ENCODE measurements at regions not wholly inside any gene's neighbourhood (a gene's known extent, or its start where the extent isn't known, plus 50 kb on each side); places are given as distances from the start of the nearest gene placed in this dataset.

DNA sequence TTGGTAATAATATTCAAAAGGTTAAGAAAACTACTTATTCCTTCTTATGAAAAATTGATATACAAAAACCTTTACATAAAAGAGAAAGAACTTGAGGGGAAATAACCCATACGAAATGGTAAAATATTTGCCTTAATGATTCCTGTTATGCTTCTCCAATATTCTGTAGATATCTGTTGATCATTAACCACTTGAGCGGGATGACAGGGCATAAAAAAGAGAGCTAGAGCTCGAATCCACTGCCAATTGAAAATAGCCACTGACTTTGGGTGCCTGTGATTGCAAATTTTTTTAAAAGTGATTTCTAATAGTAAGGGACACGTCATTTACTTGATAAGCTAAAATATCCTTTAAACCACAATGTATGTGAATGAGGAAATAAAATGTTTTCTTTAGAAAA is 188.1 kb downstream of the MOXD1 start:
- Histone ChIP-seq H3K27ac (no peak overlapping the region), H3K27me3 (no peaks in the 10 kb centered on the region), H3K4me1 (peaks cover 0 to 2% of the 10 kb centered on the region in 2 donors), H3K36me3 (no peaks in the 10 kb centered on the region), H3K9me3 (no peaks in the 10 kb centered on the region), H3K4me3 (no peak overlapping the region)
- intact Hi-C loops (cut with DNase I) = no loop called here
- DNase-seq (ENCODE audit: low spot score in 2 of 2) = no peak
- TF ChIP-seq, protein P1, sequence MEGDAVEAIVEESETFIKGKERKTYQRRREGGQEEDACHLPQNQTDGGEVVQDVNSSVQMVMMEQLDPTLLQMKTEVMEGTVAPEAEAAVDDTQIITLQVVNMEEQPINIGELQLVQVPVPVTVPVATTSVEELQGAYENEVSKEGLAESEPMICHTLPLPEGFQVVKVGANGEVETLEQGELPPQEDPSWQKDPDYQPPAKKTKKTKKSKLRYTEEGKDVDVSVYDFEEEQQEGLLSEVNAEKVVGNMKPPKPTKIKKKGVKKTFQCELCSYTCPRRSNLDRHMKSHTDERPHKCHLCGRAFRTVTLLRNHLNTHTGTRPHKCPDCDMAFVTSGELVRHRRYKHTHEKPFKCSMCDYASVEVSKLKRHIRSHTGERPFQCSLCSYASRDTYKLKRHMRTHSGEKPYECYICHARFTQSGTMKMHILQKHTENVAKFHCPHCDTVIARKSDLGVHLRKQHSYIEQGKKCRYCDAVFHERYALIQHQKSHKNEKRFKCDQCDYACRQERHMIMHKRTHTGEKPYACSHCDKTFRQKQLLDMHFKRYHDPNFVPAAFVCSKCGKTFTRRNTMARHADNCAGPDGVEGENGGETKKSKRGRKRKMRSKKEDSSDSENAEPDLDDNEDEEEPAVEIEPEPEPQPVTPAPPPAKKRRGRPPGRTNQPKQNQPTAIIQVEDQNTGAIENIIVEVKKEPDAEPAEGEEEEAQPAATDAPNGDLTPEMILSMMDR (IDR thresholded peaks at IDR 0.05) = no peak

GRCh38 chr6:132210886-132211563 is 190.2 kb downstream of the MOXD1 start:
- Histone ChIP-seq H3K4me3 (no peak overlapping the region), H3K9me3 (no peaks in the 10 kb centered on the region), H3K27ac (no peak overlapping the region), H3K36me3 (no peaks in the 10 kb centered on the region), H3K27me3 (no peaks in the 10 kb centered on the region), H3K4me1 (no peaks in the 10 kb centered on the region)
- DNase-seq (ENCODE audit: low spot score in 2 of 2) = no peak
- TF ChIP-seq, protein P1 (IDR thresholded peaks at IDR 0.05) = no peak
- intact Hi-C loops (cut with DNase I) = no loop called here

DNA sequence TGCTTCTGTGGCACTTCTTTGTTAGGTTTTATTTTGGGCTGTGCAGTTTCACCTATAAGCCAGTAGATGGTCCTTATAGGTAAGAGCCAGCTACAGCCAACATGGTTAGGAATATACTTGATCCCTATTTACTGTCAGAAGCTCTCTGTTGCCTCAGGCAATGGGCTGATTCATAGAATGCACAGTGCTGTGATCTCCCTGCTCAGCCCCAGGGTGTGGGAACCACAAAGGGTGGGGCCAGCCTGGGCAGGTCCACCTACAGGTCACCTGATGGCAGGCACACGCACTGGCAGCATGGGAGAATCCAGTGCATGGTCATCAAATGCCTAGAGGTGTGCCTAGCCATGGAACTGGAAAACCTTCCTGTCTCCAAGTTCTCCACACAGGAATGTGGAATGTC is 191.9 kb downstream of the MOXD1 start:
- TF ChIP-seq, protein P1 (IDR thresholded peaks at IDR 0.05) = no peak
- Histone ChIP-seq H3K9me3 (no peaks in the 10 kb centered on the region), H3K27ac (no peak overlapping the region), H3K36me3 (no peaks in the 10 kb centered on the region), H3K4me3 (no peak overlapping the region), H3K27me3 (no peaks in the 10 kb centered on the region), H3K4me1 (no peaks in the 10 kb centered on the region)
- DNase-seq (ENCODE audit: low spot score in 2 of 2) = no peak
- intact Hi-C loops (cut with DNase I) = no loop called here

DNA sequence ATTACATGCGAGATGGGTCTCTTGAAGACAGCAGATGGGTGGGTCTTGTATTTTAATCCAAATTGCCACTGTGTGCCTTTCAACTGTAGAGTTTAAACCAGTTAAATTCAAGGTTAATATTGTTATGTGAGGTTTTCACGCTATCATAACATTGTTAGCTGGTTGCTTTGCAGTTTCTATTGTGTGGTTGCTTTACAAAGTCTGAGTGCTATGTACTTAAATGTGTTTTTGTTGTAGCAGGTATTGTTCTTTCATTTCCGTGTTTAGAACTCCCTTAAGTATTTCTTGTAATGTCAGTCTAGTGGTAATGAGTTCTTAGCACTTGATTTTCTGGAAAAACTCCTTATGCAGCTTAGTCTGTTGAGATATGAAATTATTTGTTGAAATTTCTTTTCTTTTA is 193.3 kb downstream of the MOXD1 start:
- no peak for DNase-seq (ENCODE audit: low spot score in 2 of 2)
- Histone ChIP-seq H3K36me3 (no peaks in the 10 kb centered on the region), H3K9me3 (no peaks in the 10 kb centered on the region), H3K27ac (no peak overlapping the region), H3K4me1 (no peaks in the 10 kb centered on the region), H3K4me3 (no peak overlapping the region), H3K27me3 (no peaks in the 10 kb centered on the region)
- TF ChIP-seq, protein P1 (IDR thresholded peaks at IDR 0.05) = no peak
- intact Hi-C loops (cut with DNase I) = no loop called here

GRCh38 chr6:132205946-132206345 is 195.3 kb downstream of the MOXD1 start:
- Histone ChIP-seq H3K9me3 (no peaks in the 10 kb centered on the region), H3K36me3 (no peaks in the 10 kb centered on the region), H3K4me3 (no peak overlapping the region), H3K27me3 (no peaks in the 10 kb centered on the region), H3K27ac (no peak overlapping the region), H3K4me1 (peaks cover 0 to 2% of the 10 kb centered on the region in 2 donors)
- no peak for DNase-seq (ENCODE audit: low spot score in 2 of 2)
- intact Hi-C loops (cut with DNase I) = no loop called here
- TF ChIP-seq, protein P1 (IDR thresholded peaks at IDR 0.05) = no peak

DNA sequence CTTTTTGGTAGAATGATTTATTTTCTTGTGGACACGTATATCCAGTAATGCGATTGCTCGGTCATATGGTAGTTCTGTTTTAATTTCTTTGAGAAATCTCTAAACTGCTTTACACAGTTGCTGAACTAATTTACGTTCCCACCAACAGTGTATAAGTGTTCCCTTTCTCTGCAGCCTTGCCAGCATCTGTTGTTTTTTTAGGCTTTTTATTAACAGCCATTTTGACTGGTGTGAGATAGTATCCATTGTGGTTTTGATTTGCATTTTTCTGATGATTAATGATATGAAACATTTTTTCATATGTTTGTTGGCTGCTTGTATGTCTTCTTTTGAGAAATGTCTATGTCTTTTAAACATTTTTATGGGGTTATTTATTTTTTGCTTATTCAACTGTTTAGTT is 196.7 kb downstream of the MOXD1 start:
- Histone ChIP-seq H3K4me3 (no peak overlapping the region), H3K36me3 (no peaks in the 10 kb centered on the region), H3K9me3 (no peaks in the 10 kb centered on the region), H3K4me1 (peaks cover 0 to 2% of the 10 kb centered on the region in 2 donors), H3K27ac (no peak overlapping the region), H3K27me3 (no peaks in the 10 kb centered on the region)
- intact Hi-C loops (cut with DNase I) = no loop called here
- TF ChIP-seq, protein P1 (IDR thresholded peaks at IDR 0.05) = no peak
- DNase-seq (ENCODE audit: low spot score in 2 of 2) = no peak

All from ascending aorta (tissue), 2 donors.